Heart right ventricle (tissue), 16 donors: ENCODE measurements at regions not wholly inside any gene's neighbourhood (a gene's known extent, or its start where the extent isn't known, plus 50 kb on each side); places are given as distances from the start of the nearest gene placed in this dataset.
"Not testable (repeated sequence)": the region's sequence is repeated elsewhere in the genome, so short reads cannot be mapped to it uniquely, and the experiment has no call there.

Experiments
- ATAC-seq, 8 donors: fragments of 200-7000 bp; cut with Tn5 transposase; one replicate each; pipeline ENCODE4 v1.9.1; 2020; ENCODE audit warnings: mild to moderate bottlenecking in 8 of 8, moderate library complexity in 8 of 8, moderate number of reproducible peaks in 1 of 8
- DNase-seq, 2 donors: peaks; one replicate each; pipeline ENCODE4 v3.0.0-alpha.2; 2020
- H3K27ac ChIP-seq, 10 donors: fragments of 200-600 bp; sonication (generic) in 2 of 10; one replicate each; pipeline versions ENCODE4 v1.5.0 to v1.8.0; 2020 to 2022; ENCODE audit warnings: mild to moderate bottlenecking in 3 of 10
- H3K27me3 ChIP-seq, 7 donors: fragments of 200-600 bp; one replicate each; pipeline ENCODE4 v1.8.0; 2021 to 2022; ENCODE audit warnings: mild to moderate bottlenecking in 2 of 7
- H3K36me3 ChIP-seq, 9 donors: fragments of 200-600 bp; sonication (generic) in 1 of 9; one replicate each; pipeline versions ENCODE4 v1.5.0 to v1.8.0; 2020 to 2022; ENCODE audit warnings: mild to moderate bottlenecking in 2 of 9
- H3K4me1 ChIP-seq, 9 donors: fragments of 200-600 bp; sonication (generic) in 1 of 9; one replicate each; pipeline versions ENCODE4 v1.5.0 to v1.8.0; 2020 to 2022; ENCODE audit warnings: mild to moderate bottlenecking in 4 of 9
- H3K4me3 ChIP-seq, 10 donors: fragments of 200-600 bp; sonication (generic) in 2 of 10; one replicate each; pipeline versions ENCODE4 v1.5.0 to v1.8.0; 2020 to 2022; ENCODE audit warnings: mild to moderate bottlenecking in 7 of 10, moderate library complexity in 2 of 10
- H3K9me3 ChIP-seq, 11 donors: fragments of 200-600 bp in 10 of 11; sonication (generic) in 2 of 11; one replicate each; pipeline versions ENCODE4 v1.5.0 to v1.8.0; 2013 to 2022; ENCODE audit warnings: mild to moderate bottlenecking in 2 of 11, control low read depth in 1 of 11, moderate library complexity in 1 of 11
- CTCF ChIP-seq, 9 donors: fragments of 200-600 bp; sonication (generic) in 2 of 9; IDR thresholded peaks; one replicate each; pipeline versions ENCODE4 v1.5.0 to v1.8.0; 2021 to 2022; ENCODE audit warnings: antibody characterized with exemption in 9 of 9, mild to moderate bottlenecking in 5 of 9, moderate library complexity in 1 of 9
- WGBS, 2 donors: extraction: QIAGEN DNeasy Blood & Tissue Kit; methylation state at CpG; one replicate each; pipeline ENCODE4 v1.1.7; 2013; ENCODE audit warnings: inconsistent platforms in 1 of 2; 5-methylcytosine and 5-hydroxymethylcytosine counted together
- intact Hi-C, 10 donors: fragments of 100-400 bp; cut with DNase I; formaldehyde crosslinking; loops; one replicate each; pipeline versions ENCODE4 v1.11.1 to v1.14.2; 2022
- donor health status: Arrhythmogenic right ventricular cardiomyopathy.
- donor health status: ischemic (EF 13 %, LVEDD 7.1; RV severe dilation, severe dysfunction).
- donor health status: healthy with polysubstance abuse.
- donor health status: DM: no; HTN: yes; CAD: no.
- donor health status: DM: no; HTN: no; CAD: no.
- donor health status: ischemic (EF 25% LVEDD 6.9; RV normal size, moderate dysfunction).
- donor health status: ischemic (EF 25% LVEDD 5.7; RV mildly dilated, moderate dysfunction).
- donor health status: healthy.
- donor health status: DM: yes; HTN: yes; CAD: no.
- donor health status: Ischemic cardiomyopathy.
- donor health status: ischemic (EF 35%, LVEDD 5.7; RV mildly dilated, moderate dysfunction).
- donor health status: nonischemic (EF 11% LVEDD 7.7; RV severe dilation, severe dysfunction).
- donor health status: DM: yes; HTN: yes; CAD: no.
- donor health status: PGD.
- donor health status: ischemic (EF 29% LVEDD 5.4; RV normal size, mild dysfunction).
- donor health status: nonischemic (EF 23%, LVEDD 6.1; RV moderate dilation, normal function).

- H3K27ac ChIP-seq = no peak overlapping the region
- H3K4me1 ChIP-seq = no peaks in the 10 kb centered on the region
- no peaks in the 10 kb centered on the region for H3K9me3 ChIP-seq
- 81 to 83% methylated on average over 11 of the region's 11 CpGs for WGBS, 2 donors
- no peaks in the 10 kb centered on the region for H3K36me3 ChIP-seq
- no peak overlapping the region for H3K4me3 ChIP-seq
- TF ChIP-seq CTCF (IDR thresholded peaks at IDR 0.05) = no peak
- peaks cover 0 to 60% (median 32%) of the 10 kb centered on the region in 7 donors for H3K27me3 ChIP-seq
- intact Hi-C loops = no loop called here
- DNase-seq = no peak
- no peak for ATAC-seq
Observed at GRCh38 chr22:47406896-47407295, 644.4 kb downstream of the TBC1D22A start.

DNA sequence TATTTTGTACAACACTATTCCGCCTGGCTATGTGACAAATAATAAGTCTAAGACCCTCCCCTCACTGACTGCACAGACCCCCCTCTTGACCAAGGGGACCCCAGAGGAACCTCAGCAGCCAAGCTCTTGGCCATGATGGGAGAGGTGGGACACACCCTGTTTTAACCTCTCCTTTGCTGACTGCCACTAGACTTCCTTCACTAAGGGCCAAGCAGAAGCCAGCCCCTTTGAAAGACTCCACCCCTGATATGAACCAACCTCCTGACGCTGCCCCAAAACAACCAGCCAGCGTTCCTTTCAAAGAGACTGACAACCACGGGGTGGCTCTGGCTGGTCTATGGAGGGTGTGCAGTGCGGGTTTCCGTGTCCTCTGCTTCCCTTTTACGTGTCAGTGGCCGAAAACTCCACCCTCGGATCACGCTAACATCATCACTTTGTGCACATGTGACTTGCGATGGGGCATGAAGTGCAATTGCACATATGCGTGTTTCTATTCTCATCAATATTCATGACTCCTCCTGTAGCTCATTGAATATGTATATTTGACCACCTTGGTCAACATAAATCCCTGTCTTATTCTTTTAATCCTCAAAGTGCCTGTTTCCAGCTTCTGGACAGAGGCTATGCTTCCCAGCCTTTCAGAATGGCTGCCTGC lies 643.9 kb downstream of the TBC1D22A start:
- ATAC-seq (no peak), DNase-seq (no peak)
- no peaks in the 10 kb centered on the region for H3K9me3 ChIP-seq
- peaks cover 0 to 59% (median 32%) of the 10 kb centered on the region in 7 donors for H3K27me3 ChIP-seq
- 85% methylated on average over 12 of the region's 12 CpGs for WGBS, 2 donors
- no peaks in the 10 kb centered on the region for H3K4me1 ChIP-seq
- no peak overlapping the region for H3K27ac ChIP-seq
- H3K36me3 ChIP-seq = no peaks in the 10 kb centered on the region
- intact Hi-C loops = no loop called here
- no peak overlapping the region for H3K4me3 ChIP-seq
- TF ChIP-seq CTCF (IDR thresholded peaks at IDR 0.05) = no peak

GRCh38 chr22:47405222-47405621 lies 642.8 kb downstream of the TBC1D22A start:
- H3K36me3 ChIP-seq, H3K9me3 ChIP-seq, DNase-seq, intact Hi-C loops, H3K27ac ChIP-seq, H3K4me3 ChIP-seq, ATAC-seq, H3K4me1 ChIP-seq: not testable (repeated sequence)
- WGBS, 2 donors = 72 to 89% methylated on average over 14 of the region's 15 CpGs
- peaks cover 0 to 48% (median 24%) of the 10 kb centered on the region in 7 donors for H3K27me3 ChIP-seq

GRCh38 chr22:47402876-47403525 lies 640.6 kb downstream of the TBC1D22A start:
- Histone ChIP-seq H3K27ac (no peak overlapping the region), H3K36me3 (no peaks in the 10 kb centered on the region), H3K4me1 (no peaks in the 10 kb centered on the region), H3K9me3 (no peaks in the 10 kb centered on the region), H3K4me3 (no peak overlapping the region), H3K27me3 (peaks cover 0 to 36% (median 11%) of the 10 kb centered on the region in 7 donors)
- no peak for TF ChIP-seq CTCF (IDR thresholded peaks at IDR 0.05)
- WGBS, 2 donors = 80 to 83% methylated on average over 14 of the region's 14 CpGs
- no peak for DNase-seq
- ATAC-seq = no peak
- intact Hi-C loops = no loop called here
